ENCODE measurements at regions not wholly inside any gene's neighbourhood (a gene's known extent, or its start where the extent isn't known, plus 50 kb on each side); places are given as distances from the start of the nearest gene placed in this dataset.

DNA sequence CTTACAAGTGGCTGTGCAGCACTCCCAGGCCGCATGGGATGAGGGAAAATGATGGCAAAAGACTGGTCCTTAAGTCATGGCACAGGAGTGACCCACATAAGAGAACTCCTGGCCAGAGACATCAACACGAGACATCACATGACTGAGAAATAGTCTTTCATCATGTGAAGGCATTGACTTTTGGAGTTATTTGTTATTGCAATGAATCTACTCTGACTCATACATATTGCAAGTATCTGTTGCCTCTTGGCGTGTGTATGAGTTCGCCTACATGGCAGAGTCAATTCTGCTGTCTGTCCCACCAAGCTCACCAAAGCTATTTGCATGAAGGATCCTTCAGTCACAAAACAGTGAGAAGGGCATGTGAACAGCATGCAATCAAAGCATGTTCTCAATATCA is 59.7 kb upstream of the HABP2 start (continued):
- TF ChIP-seq ZNF462 (CRISPR knock-in tag; IDR thresholded peaks at IDR 0.05) (no peak), EZH2phosphoT487 (IDR thresholded peaks at IDR 0.05; ENCODE audit: unreplicated experiment) (no peak)
- TF ChIP-seq, protein P1, sequence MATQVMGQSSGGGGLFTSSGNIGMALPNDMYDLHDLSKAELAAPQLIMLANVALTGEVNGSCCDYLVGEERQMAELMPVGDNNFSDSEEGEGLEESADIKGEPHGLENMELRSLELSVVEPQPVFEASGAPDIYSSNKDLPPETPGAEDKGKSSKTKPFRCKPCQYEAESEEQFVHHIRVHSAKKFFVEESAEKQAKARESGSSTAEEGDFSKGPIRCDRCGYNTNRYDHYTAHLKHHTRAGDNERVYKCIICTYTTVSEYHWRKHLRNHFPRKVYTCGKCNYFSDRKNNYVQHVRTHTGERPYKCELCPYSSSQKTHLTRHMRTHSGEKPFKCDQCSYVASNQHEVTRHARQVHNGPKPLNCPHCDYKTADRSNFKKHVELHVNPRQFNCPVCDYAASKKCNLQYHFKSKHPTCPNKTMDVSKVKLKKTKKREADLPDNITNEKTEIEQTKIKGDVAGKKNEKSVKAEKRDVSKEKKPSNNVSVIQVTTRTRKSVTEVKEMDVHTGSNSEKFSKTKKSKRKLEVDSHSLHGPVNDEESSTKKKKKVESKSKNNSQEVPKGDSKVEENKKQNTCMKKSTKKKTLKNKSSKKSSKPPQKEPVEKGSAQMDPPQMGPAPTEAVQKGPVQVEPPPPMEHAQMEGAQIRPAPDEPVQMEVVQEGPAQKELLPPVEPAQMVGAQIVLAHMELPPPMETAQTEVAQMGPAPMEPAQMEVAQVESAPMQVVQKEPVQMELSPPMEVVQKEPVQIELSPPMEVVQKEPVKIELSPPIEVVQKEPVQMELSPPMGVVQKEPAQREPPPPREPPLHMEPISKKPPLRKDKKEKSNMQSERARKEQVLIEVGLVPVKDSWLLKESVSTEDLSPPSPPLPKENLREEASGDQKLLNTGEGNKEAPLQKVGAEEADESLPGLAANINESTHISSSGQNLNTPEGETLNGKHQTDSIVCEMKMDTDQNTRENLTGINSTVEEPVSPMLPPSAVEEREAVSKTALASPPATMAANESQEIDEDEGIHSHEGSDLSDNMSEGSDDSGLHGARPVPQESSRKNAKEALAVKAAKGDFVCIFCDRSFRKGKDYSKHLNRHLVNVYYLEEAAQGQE (IDR thresholded peaks at IDR 0.05; ENCODE audit: unreplicated experiment), result no peak

- Histone ChIP-seq H4K20me1 (replicated peaks; ENCODE audit: insufficient read depth) (no peaks in the 10 kb centered on the region), H3K4me1 (ENCODE audit: insufficient read depth) (no peaks in the 10 kb centered on the region), H3K4me3 (no peak overlapping the region), H2AFZ (no peak overlapping the region), H3K4me2 (no peak overlapping the region), H3K9me2 (ENCODE audit: insufficient read depth) (no peaks in the 10 kb centered on the region), H3F3A (replicated peaks; ENCODE audit: low read depth) (no peaks in the 10 kb centered on the region), H3K79me2 (replicated peaks; ENCODE audit: insufficient read depth) (no peaks in the 10 kb centered on the region), H3K36me3 (ENCODE audit: insufficient read depth) (no peaks in the 10 kb centered on the region), H3K27ac (ENCODE audit: low read depth) (no peak overlapping the region), H3K27me3 (ENCODE audit: insufficient read depth) (no peaks in the 10 kb centered on the region)
- no peak for ATAC-seq
- H3K36me3 Mint-ChIP-seq (ENCODE audit: low read depth), result no peaks in the 10 kb centered on the region
- H3K27me3 Mint-ChIP-seq (ENCODE audit: insufficient read depth, low read depth, poor library complexity), result peaks cover 4% of the 10 kb centered on the region
- DNase-seq (ENCODE audit: low spot score), result no peak
- H3K27ac Mint-ChIP-seq, result no peak overlapping the region
- peaks cover 2% of the 10 kb centered on the region; the same call in 1 of the 3 replicates for H3K9me3 Mint-ChIP-seq
- no peak overlapping the region for H3K4me3 Mint-ChIP-seq
- H3K4me1 Mint-ChIP-seq, result peaks cover 12% of the 10 kb centered on the region
- TF ChIP-seq STAT1 (IDR thresholded peaks at IDR 0.05; ENCODE audit: unreplicated experiment), result no peak
- TF ChIP-seq, protein P1 (IDR thresholded peaks at IDR 0.05; ENCODE audit: unreplicated experiment), result no peak
- TF ChIP-seq ZNF331 (CRISPR knock-in tag; IDR thresholded peaks at IDR 0.05; ENCODE audit: low read depth), result no peak
- no peak for TF ChIP-seq EZH2 (IDR thresholded peaks at IDR 0.05; ENCODE audit: low read depth, unreplicated experiment)
- TF ChIP-seq ZNF114 (CRISPR knock-in tag; IDR thresholded peaks at IDR 0.05), result no peak
- no peak for TF ChIP-seq NANOG (IDR thresholded peaks at IDR 0.05; ENCODE audit: borderline replicate concordance)
- no peak for TF ChIP-seq JUNB (IDR thresholded peaks at IDR 0.05; ENCODE audit: unreplicated experiment)
These were observed 59.0 kb upstream of the HABP2 start for GRCh38 chr10:113493882-113494301.
